Stimulated activated CD8-positive, alpha-beta memory T cell treated with anti-CD3 and anti-CD28 coated beads, Interleukin-7, amount 100 ng/mL, for 48 hours (primary cell): ENCODE measurements at regions not wholly inside any gene's neighbourhood (a gene's known extent, or its start where the extent isn't known, plus 50 kb on each side); places are given as distances from the start of the nearest gene placed in this dataset.

ENCODE experiments used
- DNase-seq, 2 donors: peaks; one replicate each; pipeline ENCODE4 v3.0.0-alpha.2; 2020; ENCODE audit warnings: low read depth in 1 of 2; ENCODE audit errors: extremely low read depth in 1 of 2

- no peak for DNase-seq
Measured at GRCh38 chr17:71910002-71910401, 210.8 kb upstream of the SOX9 start.

GRCh38 chr17:71914042-71914441 lies 206.8 kb upstream of the SOX9 start:
- DNase-seq = no peak

DNA sequence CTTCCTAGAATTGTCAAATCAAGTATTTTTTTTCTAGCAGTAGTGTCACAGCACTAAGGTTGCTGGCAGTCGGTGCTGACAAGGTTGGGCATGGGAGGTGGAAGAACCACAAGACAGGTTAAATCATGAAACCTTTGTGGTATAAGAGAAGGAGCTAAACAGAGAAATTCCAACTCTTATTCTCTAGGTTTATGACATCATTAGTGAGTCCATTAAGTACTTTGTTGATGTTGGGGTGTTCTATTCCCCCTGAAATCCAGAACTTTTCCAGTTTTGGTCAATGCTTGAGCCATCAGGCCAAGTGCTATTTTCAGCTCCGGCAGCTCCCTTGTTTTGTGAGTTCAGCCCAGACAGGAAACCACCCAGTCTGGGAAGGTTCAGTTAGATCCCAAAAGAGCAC lies 206.0 kb upstream of the SOX9 start:
- no peak for DNase-seq

- DNase-seq = no peak
Measured at GRCh38 chr17:71917715-71918114, 203.1 kb upstream of the SOX9 start.

DNA sequence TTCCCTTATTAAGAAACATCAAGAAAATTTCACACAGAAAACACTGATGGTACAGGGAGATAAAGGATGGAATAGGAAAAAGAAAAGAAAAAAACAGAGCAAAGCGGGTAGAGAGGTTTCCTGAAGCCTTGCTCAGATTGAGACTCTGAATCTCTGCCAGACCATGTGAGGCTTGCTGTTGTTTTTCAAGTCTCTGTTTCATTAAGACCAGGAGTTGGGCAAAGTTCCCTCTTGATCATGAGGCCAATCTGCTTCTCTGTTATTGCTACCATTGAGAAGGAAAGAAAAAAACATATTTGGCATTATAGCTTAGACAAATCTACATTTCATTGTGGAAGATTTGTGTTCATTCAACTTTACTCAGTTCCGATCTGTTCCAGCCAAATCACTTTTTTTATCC lies 201.6 kb upstream of the SOX9 start:
- DNase-seq = no peak

DNA sequence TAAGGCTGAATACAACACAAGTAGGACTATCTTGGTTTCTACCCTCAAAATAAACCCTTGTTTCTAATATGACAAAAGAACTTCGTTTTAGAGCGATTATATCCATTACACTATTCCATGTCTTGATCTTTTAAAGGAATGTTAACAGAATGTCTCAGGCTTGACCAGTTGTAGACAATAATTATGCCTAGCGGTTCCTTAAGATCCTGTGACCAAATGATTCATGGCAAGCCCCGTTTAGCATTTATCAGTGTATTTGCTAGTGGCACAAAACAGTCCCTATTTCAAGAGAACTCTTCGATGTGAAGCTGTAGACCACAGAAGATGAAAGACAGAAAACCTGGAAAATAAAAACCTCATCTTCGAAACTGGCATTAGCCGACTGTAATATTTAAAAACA lies 200.9 kb upstream of the SOX9 start:
- no peak for DNase-seq

GRCh38 chr17:71921796-71922195 lies 199.0 kb upstream of the SOX9 start:
- no peak for DNase-seq

DNA sequence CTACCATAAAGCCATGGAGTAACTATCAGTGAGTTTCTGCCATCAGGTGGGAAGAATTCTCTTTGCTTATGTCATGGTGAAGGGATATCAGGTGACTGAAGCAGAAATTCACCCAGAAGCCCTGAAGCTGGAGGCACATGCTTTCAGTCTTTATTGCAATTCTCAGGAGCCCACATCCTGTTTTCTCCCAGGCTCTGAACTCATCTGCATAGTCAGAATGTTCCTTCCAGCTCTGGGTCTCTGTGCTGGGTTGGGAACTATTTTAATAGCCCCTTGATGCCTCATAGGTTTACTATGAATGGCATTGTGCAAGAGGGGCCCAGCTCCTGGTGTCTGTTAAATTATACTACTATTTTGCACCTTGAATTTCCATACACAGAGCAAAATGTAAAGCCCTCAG lies 198.4 kb upstream of the SOX9 start:
- DNase-seq = no peak

DNA sequence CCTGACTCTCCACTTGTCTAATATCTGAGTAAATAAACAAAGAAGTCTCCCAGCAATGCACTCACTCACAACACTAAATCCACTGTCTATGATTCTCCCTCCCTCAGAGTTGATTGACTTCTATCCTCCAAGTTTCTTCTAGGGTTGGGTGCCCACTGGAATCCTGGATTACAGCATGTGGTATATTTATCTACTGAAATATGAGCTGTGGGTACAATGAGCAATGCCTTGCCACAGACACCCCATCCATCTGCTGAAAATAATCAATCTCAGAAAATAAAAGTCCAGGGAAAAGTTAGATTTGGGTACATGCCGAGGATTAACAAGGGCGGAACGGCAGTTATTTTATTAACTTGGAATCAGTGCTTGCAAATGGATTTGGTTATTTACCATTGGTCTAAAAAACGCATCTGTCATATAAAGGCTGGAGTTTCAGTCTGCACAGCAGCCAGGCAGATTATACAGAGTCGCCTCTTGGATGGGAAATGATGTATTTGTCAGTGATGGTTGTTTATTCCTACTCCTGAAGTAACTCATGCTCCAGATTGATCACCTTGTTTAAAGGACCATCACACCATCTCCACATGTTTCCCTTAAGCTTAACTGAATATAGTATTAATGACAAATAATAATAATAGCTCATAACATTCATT lies 193.9 kb upstream of the SOX9 start:
- DNase-seq = no peak

GRCh38 chr17:71933306-71933705 lies 187.5 kb upstream of the SOX9 start:
- DNase-seq = no peak

- no peak for DNase-seq
Measured at GRCh38 chr17:71934520-71934919, 186.3 kb upstream of the SOX9 start.

DNA sequence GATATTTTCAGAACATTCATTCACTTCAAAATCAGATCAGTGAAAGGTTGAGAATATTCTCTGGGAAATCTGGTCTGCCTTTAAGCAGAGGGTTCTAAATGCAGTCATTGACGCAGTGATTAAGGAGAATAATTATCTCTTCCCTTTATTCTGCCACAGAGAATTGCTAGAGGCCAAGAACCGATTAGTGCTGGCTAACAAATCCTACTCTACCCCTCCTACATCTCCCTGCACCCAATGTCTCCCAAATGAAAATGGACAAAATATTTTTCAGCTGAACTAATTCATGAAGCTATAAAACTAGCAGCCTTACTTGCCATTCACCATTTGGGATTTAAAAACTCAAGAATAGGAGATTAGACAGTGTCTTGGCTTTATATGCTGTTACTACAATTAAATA lies 185.5 kb upstream of the SOX9 start:
- no peak for DNase-seq

DNA sequence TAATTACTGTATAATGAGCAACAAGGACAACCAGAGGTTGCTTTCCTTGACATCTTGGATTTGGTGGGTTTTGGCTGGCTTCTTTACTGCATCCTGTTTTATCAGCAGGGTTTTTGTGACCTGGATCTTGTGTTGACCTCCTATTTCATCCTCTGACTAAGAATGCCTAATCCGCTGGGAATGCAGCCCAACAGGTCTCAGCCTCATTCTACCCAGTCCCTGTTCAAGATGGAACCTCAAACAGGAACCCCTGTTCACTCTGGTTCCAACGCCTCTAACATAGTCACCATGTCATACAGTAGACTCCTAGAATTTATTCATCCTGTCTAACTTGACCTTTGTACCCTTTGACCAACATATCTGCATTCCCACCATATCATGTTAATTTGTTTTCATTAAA lies 183.8 kb upstream of the SOX9 start:
- no peak for DNase-seq

- no peak for DNase-seq
Measured at GRCh38 chr17:71937914-71938313, 182.9 kb upstream of the SOX9 start.

DNA sequence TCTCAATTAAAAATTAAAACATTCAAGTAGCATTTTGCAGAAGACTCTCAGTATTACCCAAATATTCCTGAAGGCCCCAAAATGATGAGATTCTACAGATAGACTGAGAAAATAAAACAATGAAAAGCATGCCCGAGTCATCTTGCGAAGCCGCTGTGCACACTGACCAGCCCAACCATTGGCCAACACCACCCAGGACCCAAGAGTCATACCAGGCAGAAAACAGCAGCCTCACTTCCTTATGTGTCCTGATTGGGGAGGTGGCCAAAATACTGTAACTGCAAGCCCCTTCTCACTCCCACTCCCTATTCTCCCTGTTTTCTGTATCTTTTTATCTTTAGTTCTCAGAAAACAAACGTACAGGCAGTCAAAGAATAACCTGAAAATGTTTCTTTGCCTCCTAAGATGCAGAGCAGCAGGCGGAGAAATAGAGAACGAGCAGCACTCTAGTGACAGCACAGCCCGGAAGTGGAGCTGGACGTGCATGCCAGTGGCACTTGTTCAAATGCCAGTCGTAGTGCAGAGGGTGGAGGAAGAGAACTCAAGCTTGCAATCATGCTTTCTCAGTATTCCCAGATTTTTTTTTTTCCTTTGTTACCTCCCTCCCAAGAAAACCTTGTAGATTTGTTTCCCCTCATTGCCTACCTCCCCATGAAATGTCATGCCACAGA lies 182.3 kb upstream of the SOX9 start:
- DNase-seq = no peak

- no peak for DNase-seq
Measured at GRCh38 chr17:71941920-71942319, 178.9 kb upstream of the SOX9 start.

GRCh38 chr17:71942626-71943025 lies 178.2 kb upstream of the SOX9 start:
- DNase-seq = no peak

GRCh38 chr17:71948703-71949422 lies 172.0 kb upstream of the SOX9 start:
- DNase-seq = no peak

DNA sequence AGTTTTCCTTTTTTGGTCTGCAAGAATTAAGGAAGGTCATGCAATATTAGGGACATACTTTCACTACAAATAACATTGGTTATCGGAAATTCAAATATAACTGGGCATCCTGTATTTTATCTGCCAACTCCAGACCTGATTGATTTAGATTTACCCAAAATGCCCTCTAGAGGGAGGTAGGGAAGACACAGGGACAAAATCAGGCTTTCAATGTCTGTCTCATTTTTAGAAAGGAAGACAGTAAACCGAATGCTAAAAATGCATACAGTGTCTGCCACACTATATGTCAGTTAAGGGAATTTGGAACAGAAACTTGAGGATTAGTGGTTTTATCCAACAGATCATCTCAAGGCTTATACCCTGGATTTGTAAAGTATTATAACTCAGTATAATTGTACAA lies 161.7 kb upstream of the SOX9 start:
- DNase-seq = no peak

- no peak for DNase-seq
Measured at GRCh38 chr17:71963351-71963750, 157.5 kb upstream of the SOX9 start.

GRCh38 chr17:71963791-71964190 lies 157.0 kb upstream of the SOX9 start:
- DNase-seq = no peak

- no peak for DNase-seq
Measured at GRCh38 chr17:71964559-71964958, 156.3 kb upstream of the SOX9 start.
